ENCODE measurements at regions not wholly inside any gene's neighbourhood (a gene's known extent, or its start where the extent isn't known, plus 50 kb on each side); places are given as distances from the start of the nearest gene placed in this dataset.

DNA sequence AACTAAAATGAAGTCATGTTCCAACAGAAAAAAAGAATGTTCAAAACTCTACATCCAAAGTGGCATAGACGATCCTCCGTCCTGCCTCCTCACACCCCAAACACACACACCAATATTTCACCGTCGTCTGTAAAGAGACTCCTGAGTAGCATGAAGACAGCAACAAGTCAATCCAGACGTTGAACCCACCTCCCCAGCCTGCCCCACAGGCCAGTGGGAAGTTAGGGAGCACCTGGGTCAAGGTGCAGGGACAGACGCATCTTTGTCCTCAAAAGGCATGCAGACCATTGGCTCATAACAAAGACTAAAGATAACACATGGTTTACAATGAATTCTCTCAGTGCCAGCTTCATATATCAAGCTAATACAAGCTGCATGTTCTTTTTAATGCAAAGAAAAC, 396.5 kb downstream of the TCERG1L start:
- Histone ChIP-seq H3K27me3 (ENCODE audit: low read length) (no peaks in the 10 kb centered on the region), H4K20me1 (ENCODE audit: low read length) (no peaks in the 10 kb centered on the region), H3K4me2 (ENCODE audit: low read length) (no peak overlapping the region), H3K36me3 (ENCODE audit: low read depth, low read length) (no peaks in the 10 kb centered on the region), H3F3A (ENCODE audit: low read length, unreplicated experiment) (no peaks in the 10 kb centered on the region), H2AFZ (ENCODE audit: low read length) (no peak overlapping the region), H3K79me2 (ENCODE audit: low read length) (no peaks in the 10 kb centered on the region), H3K27ac (ENCODE audit: low read length) (no peak overlapping the region), H3K9me2 (replicated peaks; ENCODE audit: low read length) (no peaks in the 10 kb centered on the region), H3K9me3 (ENCODE audit: low read length) (no peaks in the 10 kb centered on the region), H3K9ac (ENCODE audit: low read length) (no peak overlapping the region), H3K4me3 (ENCODE audit: low read length) (no peak overlapping the region), H3K4me1 (ENCODE audit: insufficient read depth, low read length) (no peaks in the 10 kb centered on the region)
- BruUV-seq (replicated peaks), result no TSS peak
- intact Hi-C loops (cut with micrococcal nuclease), result no loop called here
- ChIA-PET CTCF (no interaction called here), POLR2A (ENCODE audit: unreplicated experiment) (no interaction called here)
- ATAC-seq (no peak), DNase-seq (no peak)
- TF ChIP-seq EZH2phosphoT487 (IDR thresholded peaks at IDR 0.05; ENCODE audit: borderline replicate concordance, low read length) (no peak), EZH2 (IDR thresholded peaks at IDR 0.05; ENCODE audit: low read length, unreplicated experiment) (no peak)
- TF ChIP-seq, protein P1, sequence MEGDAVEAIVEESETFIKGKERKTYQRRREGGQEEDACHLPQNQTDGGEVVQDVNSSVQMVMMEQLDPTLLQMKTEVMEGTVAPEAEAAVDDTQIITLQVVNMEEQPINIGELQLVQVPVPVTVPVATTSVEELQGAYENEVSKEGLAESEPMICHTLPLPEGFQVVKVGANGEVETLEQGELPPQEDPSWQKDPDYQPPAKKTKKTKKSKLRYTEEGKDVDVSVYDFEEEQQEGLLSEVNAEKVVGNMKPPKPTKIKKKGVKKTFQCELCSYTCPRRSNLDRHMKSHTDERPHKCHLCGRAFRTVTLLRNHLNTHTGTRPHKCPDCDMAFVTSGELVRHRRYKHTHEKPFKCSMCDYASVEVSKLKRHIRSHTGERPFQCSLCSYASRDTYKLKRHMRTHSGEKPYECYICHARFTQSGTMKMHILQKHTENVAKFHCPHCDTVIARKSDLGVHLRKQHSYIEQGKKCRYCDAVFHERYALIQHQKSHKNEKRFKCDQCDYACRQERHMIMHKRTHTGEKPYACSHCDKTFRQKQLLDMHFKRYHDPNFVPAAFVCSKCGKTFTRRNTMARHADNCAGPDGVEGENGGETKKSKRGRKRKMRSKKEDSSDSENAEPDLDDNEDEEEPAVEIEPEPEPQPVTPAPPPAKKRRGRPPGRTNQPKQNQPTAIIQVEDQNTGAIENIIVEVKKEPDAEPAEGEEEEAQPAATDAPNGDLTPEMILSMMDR (conservative IDR thresholded peaks at IDR 0.05; ENCODE audit: low read depth, low read length), result no peak

GRCh38 chr10:130921461-130921860, 390.1 kb downstream of the TCERG1L start:
- no peak for DNase-seq
- POLR2A ChIA-PET (ENCODE audit: unreplicated experiment), result no interaction called here
- no peak for ATAC-seq
- Histone ChIP-seq H2AFZ (ENCODE audit: low read length) (no peak overlapping the region), H3F3A (ENCODE audit: low read length, unreplicated experiment) (no peaks in the 10 kb centered on the region), H3K9me2 (replicated peaks; ENCODE audit: low read length) (no peaks in the 10 kb centered on the region), H3K79me2 (ENCODE audit: low read length) (no peaks in the 10 kb centered on the region), H3K4me1 (ENCODE audit: insufficient read depth, low read length) (no peaks in the 10 kb centered on the region), H3K36me3 (ENCODE audit: low read depth, low read length) (no peaks in the 10 kb centered on the region), H3K27me3 (ENCODE audit: low read length) (no peaks in the 10 kb centered on the region), H3K9me3 (ENCODE audit: low read length) (no peaks in the 10 kb centered on the region), H3K4me3 (ENCODE audit: low read length) (no peak overlapping the region), H3K4me2 (ENCODE audit: low read length) (no peak overlapping the region), H3K9ac (ENCODE audit: low read length) (no peak overlapping the region), H3K27ac (ENCODE audit: low read length) (no peak overlapping the region), H4K20me1 (ENCODE audit: low read length) (no peaks in the 10 kb centered on the region)
- BruUV-seq (replicated peaks), result no TSS peak
- TF ChIP-seq, protein P1 (conservative IDR thresholded peaks at IDR 0.05; ENCODE audit: low read depth, low read length), result no peak
- TF ChIP-seq EZH2phosphoT487 (IDR thresholded peaks at IDR 0.05; ENCODE audit: borderline replicate concordance, low read length) (no peak), EZH2 (IDR thresholded peaks at IDR 0.05; ENCODE audit: low read length, unreplicated experiment) (no peak)
- intact Hi-C loops (cut with micrococcal nuclease), result no loop called here
- CTCF ChIA-PET, result no interaction called here

DNA sequence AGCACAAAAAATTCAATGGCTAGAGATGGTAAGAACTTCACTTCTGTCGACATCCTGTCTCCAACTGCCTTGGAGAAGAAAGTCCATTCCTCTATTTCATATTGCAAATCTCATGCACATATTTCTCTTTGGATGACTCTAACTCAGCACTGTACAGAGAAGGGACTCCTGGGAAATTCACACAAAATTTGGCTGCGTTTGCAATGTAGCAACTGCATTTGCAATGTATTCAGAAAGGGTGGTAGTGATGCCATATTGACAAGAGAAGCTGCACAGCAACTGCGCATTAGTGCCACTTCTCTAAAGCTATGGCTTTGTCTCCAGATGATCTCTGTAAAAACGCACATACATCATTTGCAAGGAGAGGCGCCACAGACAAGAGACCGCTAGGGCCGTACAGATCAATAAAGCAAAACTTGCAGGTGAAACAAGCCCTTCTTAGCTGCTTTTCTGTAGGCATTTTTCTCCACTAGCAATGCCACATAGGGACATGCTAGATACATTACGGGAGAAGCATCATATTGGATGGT, 389.5 kb downstream of the TCERG1L start:
- Histone ChIP-seq H3K79me2 (ENCODE audit: low read length) (no peaks in the 10 kb centered on the region), H3K36me3 (ENCODE audit: low read depth, low read length) (no peaks in the 10 kb centered on the region), H4K20me1 (ENCODE audit: low read length) (no peaks in the 10 kb centered on the region), H3K4me2 (ENCODE audit: low read length) (no peak overlapping the region), H3K4me1 (ENCODE audit: insufficient read depth, low read length) (no peaks in the 10 kb centered on the region), H3K9ac (ENCODE audit: low read length) (no peak overlapping the region), H2AFZ (ENCODE audit: low read length) (no peak overlapping the region), H3K9me3 (ENCODE audit: low read length) (no peaks in the 10 kb centered on the region), H3K4me3 (ENCODE audit: low read length) (no peak overlapping the region), H3K9me2 (replicated peaks; ENCODE audit: low read length) (no peaks in the 10 kb centered on the region), H3K27ac (ENCODE audit: low read length) (no peak overlapping the region), H3F3A (ENCODE audit: low read length, unreplicated experiment) (no peaks in the 10 kb centered on the region), H3K27me3 (ENCODE audit: low read length) (no peaks in the 10 kb centered on the region)
- DNase-seq (no peak), ATAC-seq (no peak)
- intact Hi-C loops (cut with micrococcal nuclease), result no loop called here
- no TSS peak for BruUV-seq (replicated peaks)
- TF ChIP-seq, protein P1 (conservative IDR thresholded peaks at IDR 0.05; ENCODE audit: low read depth, low read length), result no peak
- TF ChIP-seq EZH2 (IDR thresholded peaks at IDR 0.05; ENCODE audit: low read length, unreplicated experiment), result no peak
- TF ChIP-seq EZH2phosphoT487 (IDR thresholded peaks at IDR 0.05; ENCODE audit: borderline replicate concordance, low read length), result no peak
- ChIA-PET POLR2A (ENCODE audit: unreplicated experiment) (no interaction called here), CTCF (no interaction called here)
